HepG2 (cell line): ENCODE measurements at regions not wholly inside any gene's neighbourhood (a gene's known extent, or its start where the extent isn't known, plus 50 kb on each side); places are given as distances from the start of the nearest gene placed in this dataset.

Experiments
- AHDC1 ChIP-seq: sonication (generic); formaldehyde crosslinking; IDR thresholded peaks from 2 replicates; pipeline ENCODE4 v1.5.1; 2020; ENCODE audit warnings: mild to moderate bottlenecking, missing genetic modification reagents, borderline replicate concordance
- HNF4G ChIP-seq, 2 experiments: sonication (generic) in 1 of 2; formaldehyde crosslinking in 1 of 2; IDR thresholded peaks; 2 replicates each; pipeline versions ENCODE4 v1.4.0 to v1.6.1; 2011 to 2020; ENCODE audit warnings: borderline replicate concordance in 2 of 2, low read depth in 2 of 2, mild to moderate bottlenecking in 2 of 2, low read length in 1 of 2, missing genetic modification reagents in 1 of 2, moderate library complexity in 1 of 2
- MLXIP ChIP-seq: sonication (generic); formaldehyde crosslinking; IDR thresholded peaks from 2 replicates; pipeline ENCODE4 v1.9.0; 2021; ENCODE audit warnings: missing genetic modification reagents, borderline replicate concordance
- MTF1 ChIP-seq: sonication (generic); formaldehyde crosslinking; IDR thresholded peaks from 2 replicates; pipeline ENCODE4 v1.5.0; 2020; ENCODE audit warnings: missing genetic modification reagents
- RBM39 ChIP-seq: fragments of 200-400 bp; formaldehyde crosslinking; IDR thresholded peaks from one replicate; pipeline ENCODE4 v1.6.1; 2018; ENCODE audit warnings: antibody characterized with exemption, mild to moderate bottlenecking, low read depth, low read length; ENCODE audit not compliant: poor library complexity, severe bottlenecking
- SNAPC4 ChIP-seq: sonication (generic); formaldehyde crosslinking; IDR thresholded peaks from 2 replicates; pipeline ENCODE4 v1.4.0; 2020; ENCODE audit warnings: mild to moderate bottlenecking, missing genetic modification reagents
- THAP9 ChIP-seq: sonication (generic); formaldehyde crosslinking; IDR thresholded peaks from 2 replicates; pipeline ENCODE4; 2020; ENCODE audit warnings: missing genetic modification reagents, mild to moderate bottlenecking, borderline replicate concordance
- TRIM24 ChIP-seq: sonication (generic); formaldehyde crosslinking; IDR thresholded peaks from 2 replicates; pipeline ENCODE4 v1.8.0; 2022; ENCODE audit warnings: mild to moderate bottlenecking, missing genetic modification reagents
- ZNF160 ChIP-seq: sonication (generic); formaldehyde crosslinking; IDR thresholded peaks from 2 replicates; pipeline ENCODE4 v1.8.0; 2022; ENCODE audit warnings: mild to moderate bottlenecking, inconsistent platforms, missing genetic modification reagents
- ZNF343 ChIP-seq: sonication (generic); formaldehyde crosslinking; IDR thresholded peaks from 2 replicates; pipeline ENCODE4 v1.4.0; 2020; ENCODE audit warnings: mild to moderate bottlenecking, missing genetic modification reagents
- ZNF530 ChIP-seq: sonication (generic); formaldehyde crosslinking; IDR thresholded peaks from 2 replicates; pipeline ENCODE4 v1.5.0; 2020; ENCODE audit warnings: low read depth, mild to moderate bottlenecking, missing genetic modification reagents
- ZSCAN21 ChIP-seq: sonication (generic); formaldehyde crosslinking; IDR thresholded peaks from 2 replicates; pipeline ENCODE4 v1.8.0; 2022; ENCODE audit warnings: mild to moderate bottlenecking, missing genetic modification reagents, moderate library complexity, borderline replicate concordance

- no peak for TF ChIP-seq THAP9
- TF ChIP-seq MTF1 (CRISPR knock-in tag), result no peak
- no peak for TF ChIP-seq RBM39
- TF ChIP-seq ZSCAN21, result no peak
- TF ChIP-seq SNAPC4 (CRISPR knock-in tag), result no peak
- TF ChIP-seq ZNF160 (CRISPR knock-in tag), result no peak
- no peak for TF ChIP-seq ZNF343 (CRISPR knock-in tag)
- TF ChIP-seq MLXIP (CRISPR knock-in tag), result no peak
- no peak for TF ChIP-seq ZNF530
- TF ChIP-seq TRIM24 (CRISPR knock-in tag), result no peak
- TF ChIP-seq HNF4G (IDR thresholded peaks at IDR 0.05; ENCODE audit: borderline replicate concordance, low read depth, low read length), result no peak
- TF ChIP-seq HNF4G (CRISPR knock-in tag; IDR thresholded peaks at IDR 0.05; ENCODE audit: borderline replicate concordance, low read depth), result no peak
- no peak for TF ChIP-seq AHDC1 (CRISPR knock-in tag)
Measured at GRCh38 chr16:31712064-31712540, 161.5 kb upstream of the ZNF267 start (continued).
